ENCODE measurements at regions not wholly inside any gene's neighbourhood (a gene's known extent, or its start where the extent isn't known, plus 50 kb on each side); places are given as distances from the start of the nearest gene placed in this dataset.

DNA sequence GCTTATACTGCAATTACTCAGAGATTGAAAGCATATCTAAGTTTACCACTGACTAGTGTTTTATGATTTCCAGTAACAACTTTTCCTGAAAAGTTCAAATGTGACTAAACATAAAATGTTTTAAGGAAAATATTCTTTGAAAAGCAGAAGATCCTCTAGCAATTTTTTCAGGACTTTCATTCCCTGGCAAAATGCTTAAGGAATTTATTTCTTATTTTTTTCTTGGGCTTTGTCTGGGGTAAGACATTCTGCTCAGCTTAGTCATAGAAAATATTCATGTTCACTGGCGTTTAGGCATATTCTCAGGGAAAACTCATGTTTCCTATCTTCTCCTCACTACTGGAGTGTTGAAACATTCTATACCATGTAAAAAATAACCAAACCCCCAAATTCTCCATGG, 235.3 kb upstream of the CEP162 start:
- ATAC-seq (no peak), DNase-seq (no peak)
- intact Hi-C loops (cut with DNase I; ENCODE audit: low total_unique reads): no loop called here
- no peak for TF ChIP-seq POLR2A (IDR thresholded peaks at IDR 0.05)
- TF ChIP-seq, protein P1, sequence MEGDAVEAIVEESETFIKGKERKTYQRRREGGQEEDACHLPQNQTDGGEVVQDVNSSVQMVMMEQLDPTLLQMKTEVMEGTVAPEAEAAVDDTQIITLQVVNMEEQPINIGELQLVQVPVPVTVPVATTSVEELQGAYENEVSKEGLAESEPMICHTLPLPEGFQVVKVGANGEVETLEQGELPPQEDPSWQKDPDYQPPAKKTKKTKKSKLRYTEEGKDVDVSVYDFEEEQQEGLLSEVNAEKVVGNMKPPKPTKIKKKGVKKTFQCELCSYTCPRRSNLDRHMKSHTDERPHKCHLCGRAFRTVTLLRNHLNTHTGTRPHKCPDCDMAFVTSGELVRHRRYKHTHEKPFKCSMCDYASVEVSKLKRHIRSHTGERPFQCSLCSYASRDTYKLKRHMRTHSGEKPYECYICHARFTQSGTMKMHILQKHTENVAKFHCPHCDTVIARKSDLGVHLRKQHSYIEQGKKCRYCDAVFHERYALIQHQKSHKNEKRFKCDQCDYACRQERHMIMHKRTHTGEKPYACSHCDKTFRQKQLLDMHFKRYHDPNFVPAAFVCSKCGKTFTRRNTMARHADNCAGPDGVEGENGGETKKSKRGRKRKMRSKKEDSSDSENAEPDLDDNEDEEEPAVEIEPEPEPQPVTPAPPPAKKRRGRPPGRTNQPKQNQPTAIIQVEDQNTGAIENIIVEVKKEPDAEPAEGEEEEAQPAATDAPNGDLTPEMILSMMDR (IDR thresholded peaks at IDR 0.05 in 4 of 5, conservative IDR thresholded peaks at IDR 0.05 in 1 of 5): no peak
- Histone ChIP-seq H3K9me3 (no peaks in the 10 kb centered on the region), H3K4me1 (no peaks in the 10 kb centered on the region), H3K27ac (no peak overlapping the region), H3K4me3 (no peak overlapping the region), H3K36me3 (no peaks in the 10 kb centered on the region), H3K27me3 (no peaks in the 10 kb centered on the region)
- in situ Hi-C loops (cut with MboI; ENCODE audit: low sequenced_read_pairs in 4 of 4): no loop called here

DNA sequence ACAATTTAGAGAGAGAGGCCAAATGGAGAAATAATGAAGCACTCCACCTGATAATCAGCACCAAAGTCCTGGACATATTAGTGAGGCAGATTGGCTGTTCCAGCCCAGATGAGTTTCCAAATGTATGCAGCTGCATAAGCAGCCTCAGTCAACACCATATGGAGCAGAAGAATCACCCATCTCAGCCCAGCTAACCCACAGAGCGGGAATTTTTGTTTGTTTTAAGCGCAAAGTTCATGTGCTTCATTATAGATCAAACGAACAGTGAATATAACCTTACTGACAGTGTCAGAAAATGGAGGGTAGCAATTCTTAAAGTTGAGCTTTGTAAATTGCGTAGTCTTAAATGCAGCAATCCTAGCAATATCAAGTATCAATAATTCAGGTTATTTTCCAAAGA, 234.0 kb upstream of the CEP162 start:
- in situ Hi-C loops (cut with MboI; ENCODE audit: low sequenced_read_pairs in 4 of 4) (no loop called here), intact Hi-C loops (cut with DNase I; ENCODE audit: low total_unique reads) (no loop called here)
- DNase-seq: no peak
- Histone ChIP-seq H3K27ac (no peak overlapping the region), H3K9me3 (no peaks in the 10 kb centered on the region), H3K36me3 (no peaks in the 10 kb centered on the region), H3K4me3 (no peak overlapping the region), H3K4me1 (no peaks in the 10 kb centered on the region), H3K27me3 (no peaks in the 10 kb centered on the region)
- no peak for TF ChIP-seq POLR2A (IDR thresholded peaks at IDR 0.05)
- TF ChIP-seq, protein P1 (IDR thresholded peaks at IDR 0.05 in 4 of 5, conservative IDR thresholded peaks at IDR 0.05 in 1 of 5): no peak
- no peak for ATAC-seq

DNA sequence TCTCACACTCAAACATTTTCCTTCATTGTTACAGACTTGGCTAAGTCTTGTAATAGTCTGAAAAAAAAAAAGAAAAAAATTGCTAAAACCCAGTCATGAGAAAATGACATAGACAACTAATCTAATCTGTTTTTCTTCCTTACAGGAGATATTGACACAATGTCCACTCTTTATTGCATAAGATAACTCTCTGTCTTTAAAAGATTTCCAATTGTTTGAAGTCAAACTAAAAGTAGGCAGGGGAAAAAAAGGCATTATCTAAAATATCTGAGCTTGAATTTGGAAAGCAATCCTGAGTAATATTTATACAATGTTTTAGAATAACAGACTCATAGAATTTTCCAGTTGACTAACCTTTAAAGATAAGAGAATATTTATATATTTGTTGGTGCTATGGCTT, 233.0 kb upstream of the CEP162 start:
- H3K36me3 ChIP-seq: no peaks in the 10 kb centered on the region
- in situ Hi-C loops (cut with MboI; ENCODE audit: low sequenced_read_pairs in 4 of 4): no loop called here
- H3K27me3 ChIP-seq: no peaks in the 10 kb centered on the region
- H3K27ac ChIP-seq: no peak overlapping the region
- intact Hi-C loops (cut with DNase I; ENCODE audit: low total_unique reads): no loop called here
- ATAC-seq: no peak
- DNase-seq: no peak
- no peaks in the 10 kb centered on the region for H3K4me1 ChIP-seq
- TF ChIP-seq POLR2A (IDR thresholded peaks at IDR 0.05): no peak
- TF ChIP-seq, protein P1 (IDR thresholded peaks at IDR 0.05 in 4 of 5, conservative IDR thresholded peaks at IDR 0.05 in 1 of 5): no peak
- no peaks in the 10 kb centered on the region for H3K9me3 ChIP-seq
- H3K4me3 ChIP-seq: no peak overlapping the region

DNA sequence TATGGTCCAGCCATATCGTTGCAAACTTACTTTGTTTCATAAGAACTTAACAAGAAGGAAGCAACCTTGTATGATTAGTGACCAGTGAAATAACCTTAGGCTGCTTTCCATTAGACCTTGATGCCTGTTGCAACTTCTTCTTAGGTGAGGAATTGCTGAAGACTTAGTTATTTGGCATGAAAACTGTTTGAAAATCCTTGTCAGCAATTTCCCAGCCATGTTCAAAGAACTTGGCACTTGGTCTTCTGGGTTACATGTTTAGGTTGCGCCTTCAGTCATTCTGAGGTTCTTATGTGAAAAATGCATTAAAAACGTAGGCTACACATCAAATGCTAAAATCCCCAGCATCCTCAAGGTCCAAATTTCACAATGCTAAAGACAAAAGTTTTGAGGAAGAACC, 232.0 kb upstream of the CEP162 start:
- ATAC-seq (no peak), DNase-seq (no peak)
- Histone ChIP-seq H3K27ac (no peak overlapping the region), H3K27me3 (no peaks in the 10 kb centered on the region), H3K36me3 (no peaks in the 10 kb centered on the region), H3K9me3 (no peaks in the 10 kb centered on the region), H3K4me1 (no peaks in the 10 kb centered on the region), H3K4me3 (no peak overlapping the region)
- intact Hi-C loops (cut with DNase I; ENCODE audit: low total_unique reads): no loop called here
- TF ChIP-seq, protein P1 (IDR thresholded peaks at IDR 0.05 in 4 of 5, conservative IDR thresholded peaks at IDR 0.05 in 1 of 5): no peak
- TF ChIP-seq POLR2A (IDR thresholded peaks at IDR 0.05): no peak
- in situ Hi-C loops (cut with MboI; ENCODE audit: low sequenced_read_pairs in 4 of 4): no loop called here

DNA sequence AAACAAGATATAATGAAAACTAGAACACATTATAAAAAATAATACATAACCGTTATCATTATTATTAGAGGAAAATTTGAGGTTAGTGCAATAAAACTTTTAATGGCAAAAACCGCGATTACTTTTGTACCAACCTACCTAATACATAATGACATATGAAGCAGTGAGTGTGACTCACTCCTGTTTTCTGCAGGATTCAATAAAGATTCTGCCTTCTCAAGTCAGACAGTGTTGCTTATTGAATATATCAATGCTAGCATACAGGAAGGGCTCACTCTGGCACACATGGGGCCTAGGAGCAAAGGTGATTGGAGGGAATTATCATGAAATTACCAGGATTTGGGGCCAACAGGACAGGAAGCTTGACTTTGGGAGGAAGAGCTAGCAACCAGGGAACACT, 230.8 kb upstream of the CEP162 start:
- no peak for TF ChIP-seq POLR2A (IDR thresholded peaks at IDR 0.05)
- TF ChIP-seq, protein P1 (IDR thresholded peaks at IDR 0.05 in 4 of 5, conservative IDR thresholded peaks at IDR 0.05 in 1 of 5): no peak
- Histone ChIP-seq H3K27me3 (no peaks in the 10 kb centered on the region), H3K9me3 (no peaks in the 10 kb centered on the region), H3K4me3 (no peak overlapping the region), H3K27ac (no peak overlapping the region), H3K36me3 (no peaks in the 10 kb centered on the region), H3K4me1 (no peaks in the 10 kb centered on the region)
- ATAC-seq: no peak
- in situ Hi-C loops (cut with MboI; ENCODE audit: low sequenced_read_pairs in 4 of 4) (no loop called here), intact Hi-C loops (cut with DNase I; ENCODE audit: low total_unique reads) (no loop called here)
- no peak for DNase-seq
